HG03280 (cell line): ENCODE measurements at regions not wholly inside any gene's neighbourhood (a gene's known extent, or its start where the extent isn't known, plus 50 kb on each side); places are given as distances from the start of the nearest gene placed in this dataset.

Experiments
- ATAC-seq: cut with Tn5 transposase; IDR thresholded peaks from one replicate; pipeline ENCODE4 v1.9.1; 2021; ENCODE audit warnings: mild to moderate bottlenecking, moderate library complexity; ENCODE audit not compliant: unreplicated experiment

GRCh38 chr16:49009204-49009603 lies 272.4 kb downstream of the CBLN1 start:
- no peak for ATAC-seq

GRCh38 chr16:49003992-49004391 lies 277.6 kb downstream of the CBLN1 start:
- no peak for ATAC-seq

- no peak for ATAC-seq
Measured at GRCh38 chr16:49003022-49003421, 278.6 kb downstream of the CBLN1 start.

GRCh38 chr16:49000594-49000993 lies 281.0 kb downstream of the CBLN1 start:
- ATAC-seq: no peak

GRCh38 chr16:48999508-48999907 lies 282.1 kb downstream of the CBLN1 start:
- ATAC-seq: no peak

- ATAC-seq: no peak
Measured at GRCh38 chr16:48999044-48999443, 282.6 kb downstream of the CBLN1 start.

- ATAC-seq: no peak
Measured at GRCh38 chr16:48997946-48998345, 283.7 kb downstream of the CBLN1 start.

- ATAC-seq: no peak
Measured at GRCh38 chr16:48997081-48997615, 284.5 kb downstream of the CBLN1 start.

GRCh38 chr16:48978501-48978900 lies 303.1 kb downstream of the CBLN1 start:
- ATAC-seq: no peak

- no peak for ATAC-seq
Measured at GRCh38 chr16:48972236-48972635, 309.4 kb downstream of the CBLN1 start.

- no peak for ATAC-seq
Measured at GRCh38 chr16:48971571-48972077, 310.0 kb downstream of the CBLN1 start.

- ATAC-seq: no peak
Measured at GRCh38 chr16:48970216-48970615, 311.4 kb downstream of the CBLN1 start.

- no peak for ATAC-seq
Measured at GRCh38 chr16:48969611-48970010, 312.0 kb downstream of the CBLN1 start.

GRCh38 chr16:48965386-48965785 lies 316.3 kb downstream of the CBLN1 start:
- ATAC-seq: no peak

- ATAC-seq: no peak
Measured at GRCh38 chr16:48963901-48964615, 317.6 kb downstream of the CBLN1 start.

GRCh38 chr16:48963306-48963705 lies 318.3 kb downstream of the CBLN1 start:
- ATAC-seq: no peak

- no peak for ATAC-seq
Measured at GRCh38 chr16:48961546-48961945, 320.1 kb downstream of the CBLN1 start.

GRCh38 chr16:48960830-48961229 lies 320.8 kb downstream of the CBLN1 start:
- no peak for ATAC-seq

- no peak for ATAC-seq
Measured at GRCh38 chr16:48959747-48960146, 321.9 kb downstream of the CBLN1 start.

- ATAC-seq: no peak
Measured at GRCh38 chr16:48959204-48959603, 322.4 kb downstream of the CBLN1 start.

GRCh38 chr16:48958681-48959080 lies 323.0 kb downstream of the CBLN1 start:
- no peak for ATAC-seq

- no peak for ATAC-seq
Measured at GRCh38 chr16:48956620-48957019, 325.0 kb downstream of the CBLN1 start.

GRCh38 chr16:48955837-48956236 lies 325.8 kb downstream of the CBLN1 start:
- no peak for ATAC-seq
